ENCODE measurements at regions not wholly inside any gene's neighbourhood (a gene's known extent, or its start where the extent isn't known, plus 50 kb on each side); places are given as distances from the start of the nearest gene placed in this dataset.

DNA sequence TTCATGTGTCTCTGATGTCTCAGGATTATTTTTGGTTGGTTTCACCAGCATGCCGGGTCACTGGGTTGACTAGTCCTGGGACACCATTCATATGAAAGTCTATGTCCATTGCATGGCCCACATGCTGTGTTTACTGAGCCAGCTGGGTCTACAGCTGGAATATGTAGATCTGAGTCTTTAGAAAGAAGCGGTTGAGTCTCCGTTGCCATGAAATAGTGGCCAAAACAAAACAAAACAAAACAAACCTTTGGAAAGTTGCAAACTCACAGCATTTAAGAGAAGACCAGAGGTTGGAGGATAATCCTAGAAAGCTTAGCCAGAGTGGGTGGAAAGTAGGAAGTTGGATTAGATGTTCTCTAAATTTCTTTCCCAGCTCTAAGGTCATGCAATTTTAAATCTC lies 191.8 kb upstream of the NTM start:
- ChIA-PET POLR2A (no interaction called here), CTCF (no interaction called here), RAD21 (ENCODE audit: low non-redundant PET in 1 of 2, low total read pairs in 2 of 2, uncharacterized antibody in 2 of 2, unreplicated experiment in 2 of 2) (no interaction called here)
- Histone ChIP-seq H2AFZ (ENCODE audit: low read depth, low read length, poor library complexity, severe bottlenecking) (no peak overlapping the region), H3K4me1 (ENCODE audit: control insufficient read depth in 1 of 2, insufficient read depth in 2 of 2, low read length in 2 of 2) (no peaks in the 10 kb centered on the region), H3K27me3 (ENCODE audit: insufficient read depth, low read length) (no peaks in the 10 kb centered on the region), H3K4me3 (replicated peaks in 1 of 2; ENCODE audit: low read depth in 1 of 2, low read length in 2 of 2) (no peak overlapping the region), H3K9me2 (ENCODE audit: insufficient read depth) (no peaks in the 10 kb centered on the region), H3K27ac (ENCODE audit: low read depth, low read length) (no peak overlapping the region), H4K20me1 (ENCODE audit: insufficient read depth) (no peaks in the 10 kb centered on the region), H3K4me2 (ENCODE audit: low read length) (no peak overlapping the region), H3K9me3 (ENCODE audit: control insufficient read depth in 1 of 2, insufficient read depth in 1 of 2, low read depth in 1 of 2, low read length in 2 of 2) (peaks cover 0 to 6% of the 10 kb centered on the region in 2 experiments; a peak in 2 of 4 replicates), H3K9ac (ENCODE audit: low read length) (no peak overlapping the region), H3K79me2 (ENCODE audit: insufficient read depth, low read length) (no peaks in the 10 kb centered on the region), H3K36me3 (ENCODE audit: control insufficient read depth in 1 of 2, insufficient read depth in 2 of 2, low read length in 2 of 2) (no peaks in the 10 kb centered on the region)
- BruUV-seq (replicated peaks) = no TSS peak
- intact Hi-C loops (cut with micrococcal nuclease) = no loop called here
- ATAC-seq (no peak), DNase-seq (ENCODE audit: low read depth, low spot score) (no peak)
- TF ChIP-seq EZH2phosphoT487 (IDR thresholded peaks at IDR 0.05; ENCODE audit: borderline replicate concordance) = no peak

DNA sequence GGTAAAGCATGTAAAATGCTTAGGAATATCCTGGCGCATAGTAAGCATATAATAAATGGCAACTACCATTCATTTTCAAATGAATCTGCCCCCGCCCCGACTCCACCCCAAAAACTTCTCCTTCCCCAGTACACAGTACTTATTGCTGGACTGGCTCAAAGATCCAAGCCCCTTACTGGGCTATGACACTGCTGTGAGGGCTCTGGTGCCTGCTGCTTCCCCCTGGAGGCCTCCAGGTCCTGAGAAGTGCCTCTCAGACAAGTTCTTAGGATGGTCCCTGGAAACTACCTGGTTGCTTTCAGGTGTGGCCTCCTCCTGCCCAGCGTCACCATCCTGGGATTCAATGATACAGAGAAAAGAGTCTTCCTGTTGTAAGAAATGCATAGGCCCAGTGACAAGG lies 190.6 kb upstream of the NTM start:
- ChIA-PET POLR2A (no interaction called here), RAD21 (ENCODE audit: low non-redundant PET in 1 of 2, low total read pairs in 2 of 2, uncharacterized antibody in 2 of 2, unreplicated experiment in 2 of 2) (no interaction called here), CTCF (no interaction called here)
- Histone ChIP-seq H2AFZ (ENCODE audit: low read depth, low read length, poor library complexity, severe bottlenecking) (no peak overlapping the region), H3K9me2 (ENCODE audit: insufficient read depth) (no peaks in the 10 kb centered on the region), H3K4me3 (replicated peaks in 1 of 2; ENCODE audit: low read depth in 1 of 2, low read length in 2 of 2) (no peak overlapping the region), H3K9me3 (ENCODE audit: control insufficient read depth in 1 of 2, insufficient read depth in 1 of 2, low read depth in 1 of 2, low read length in 2 of 2) (peaks cover 0 to 6% of the 10 kb centered on the region in 2 experiments; a peak in 2 of 4 replicates), H3K4me2 (ENCODE audit: low read length) (no peak overlapping the region), H3K4me1 (ENCODE audit: control insufficient read depth in 1 of 2, insufficient read depth in 2 of 2, low read length in 2 of 2) (no peaks in the 10 kb centered on the region), H3K36me3 (ENCODE audit: control insufficient read depth in 1 of 2, insufficient read depth in 2 of 2, low read length in 2 of 2) (no peaks in the 10 kb centered on the region), H4K20me1 (ENCODE audit: insufficient read depth) (no peaks in the 10 kb centered on the region), H3K27me3 (ENCODE audit: insufficient read depth, low read length) (no peaks in the 10 kb centered on the region), H3K9ac (ENCODE audit: low read length) (no peak overlapping the region), H3K27ac (ENCODE audit: low read depth, low read length) (no peak overlapping the region), H3K79me2 (ENCODE audit: insufficient read depth, low read length) (no peaks in the 10 kb centered on the region)
- no peak for TF ChIP-seq RAD21 (IDR thresholded peaks at IDR 0.05; ENCODE audit: low read depth)
- TF ChIP-seq, protein P1, sequence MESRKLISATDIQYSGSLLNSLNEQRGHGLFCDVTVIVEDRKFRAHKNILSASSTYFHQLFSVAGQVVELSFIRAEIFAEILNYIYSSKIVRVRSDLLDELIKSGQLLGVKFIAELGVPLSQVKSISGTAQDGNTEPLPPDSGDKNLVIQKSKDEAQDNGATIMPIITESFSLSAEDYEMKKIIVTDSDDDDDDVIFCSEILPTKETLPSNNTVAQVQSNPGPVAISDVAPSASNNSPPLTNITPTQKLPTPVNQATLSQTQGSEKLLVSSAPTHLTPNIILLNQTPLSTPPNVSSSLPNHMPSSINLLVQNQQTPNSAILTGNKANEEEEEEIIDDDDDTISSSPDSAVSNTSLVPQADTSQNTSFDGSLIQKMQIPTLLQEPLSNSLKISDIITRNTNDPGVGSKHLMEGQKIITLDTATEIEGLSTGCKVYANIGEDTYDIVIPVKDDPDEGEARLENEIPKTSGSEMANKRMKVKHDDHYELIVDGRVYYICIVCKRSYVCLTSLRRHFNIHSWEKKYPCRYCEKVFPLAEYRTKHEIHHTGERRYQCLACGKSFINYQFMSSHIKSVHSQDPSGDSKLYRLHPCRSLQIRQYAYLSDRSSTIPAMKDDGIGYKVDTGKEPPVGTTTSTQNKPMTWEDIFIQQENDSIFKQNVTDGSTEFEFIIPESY (IDR thresholded peaks at IDR 0.05; ENCODE audit: extremely low read depth, insufficient replicate concordance, low read length) = no peak
- ATAC-seq (no peak), DNase-seq (ENCODE audit: low read depth, low spot score) (no peak)
- intact Hi-C loops (cut with micrococcal nuclease) = no loop called here
- no TSS peak for BruUV-seq (replicated peaks)
